Naive B cell (primary cell): ENCODE measurements at regions not wholly inside any gene's neighbourhood (a gene's known extent, or its start where the extent isn't known, plus 50 kb on each side); places are given as distances from the start of the nearest gene placed in this dataset.
"Not testable (repeated sequence)": the region's sequence is repeated elsewhere in the genome, so short reads cannot be mapped to it uniquely, and the experiment has no call there.

Experiments
- ATAC-seq, 2 donors: fragments of 150-1000 bp; cut with Tn5 transposase; 2 replicates each; pipeline ENCODE4 v1.10.0; 2021; ENCODE audit warnings: low read depth in 2 of 2, mild to moderate bottlenecking in 2 of 2, moderate library complexity in 2 of 2
- DNase-seq: peaks from one replicate; pipeline ENCODE4 v3.0.0; 2022
- H3K27ac Mint-ChIP-seq, 6 donors: one replicate each; pipeline ENCODE4 v1.8.0; 2020 to 2022; ENCODE audit warnings: mild to moderate bottlenecking in 6 of 6, mixed read lengths in 6 of 6, moderate library complexity in 5 of 6, inconsistent platforms in 2 of 6
- H3K27me3 Mint-ChIP-seq, 3 donors: one replicate each; pipeline ENCODE4 v1.8.0; 2021 to 2022; ENCODE audit warnings: mixed read lengths in 3 of 3, mild to moderate bottlenecking in 1 of 3
- H3K36me3 Mint-ChIP-seq, 2 donors: one replicate each; pipeline ENCODE4 v1.8.0; 2020 to 2022; ENCODE audit warnings: mixed read lengths in 2 of 2, inconsistent platforms in 1 of 2, mild to moderate bottlenecking in 1 of 2
- H3K4me1 Mint-ChIP-seq, 3 donors: one replicate each; pipeline ENCODE4 v1.8.0; 2020 to 2022; ENCODE audit warnings: mixed read lengths in 3 of 3, inconsistent platforms in 1 of 3, mild to moderate bottlenecking in 1 of 3, moderate library complexity in 1 of 3
- H3K4me3 Mint-ChIP-seq, 8 donors: one replicate each; pipeline ENCODE4 v1.8.0; 2020 to 2022; ENCODE audit warnings: mild to moderate bottlenecking in 8 of 8, mixed read lengths in 8 of 8, moderate library complexity in 8 of 8, inconsistent platforms in 2 of 8
- H3K9me3 Mint-ChIP-seq, 7 donors: one replicate each; pipeline ENCODE4 v1.8.0; 2020 to 2022; ENCODE audit warnings: mixed read lengths in 7 of 7, mild to moderate bottlenecking in 5 of 7, inconsistent platforms in 2 of 7, moderate library complexity in 1 of 7

- no peaks in the 10 kb centered on the region for H3K4me1 Mint-ChIP-seq
- H3K27ac Mint-ChIP-seq: no peak overlapping the region
- no peak for ATAC-seq
- no peak for DNase-seq
- peaks cover 0 to 2% (median 0%) of the 10 kb centered on the region in 7 donors for H3K9me3 Mint-ChIP-seq
- no peak overlapping the region for H3K4me3 Mint-ChIP-seq
- no peaks in the 10 kb centered on the region for H3K36me3 Mint-ChIP-seq
- H3K27me3 Mint-ChIP-seq: peaks cover 0 to 6% (median 0%) of the 10 kb centered on the region in 3 donors
These were observed 284.7 kb downstream of the DUSP6 start for GRCh38 chr12:89067421-89068187.

- Mint-ChIP-seq H3K9me3 (peaks cover 0 to 2% (median 0%) of the 10 kb centered on the region in 7 donors), H3K27ac (no peak overlapping the region), H3K4me3 (no peak overlapping the region), H3K36me3 (no peaks in the 10 kb centered on the region), H3K4me1 (no peaks in the 10 kb centered on the region), H3K27me3 (peaks cover 0 to 6% (median 0%) of the 10 kb centered on the region in 3 donors)
- DNase-seq (no peak), ATAC-seq (no peak)
These were observed 287.5 kb downstream of the DUSP6 start for GRCh38 chr12:89064780-89065179.

- peaks cover 0 to 2% (median 0%) of the 10 kb centered on the region in 7 donors for H3K9me3 Mint-ChIP-seq
- H3K27me3 Mint-ChIP-seq: peaks cover 0 to 6% (median 2%) of the 10 kb centered on the region in 3 donors
- no peak overlapping the region for H3K4me3 Mint-ChIP-seq
- no peaks in the 10 kb centered on the region for H3K4me1 Mint-ChIP-seq
- no peak for ATAC-seq
- no peaks in the 10 kb centered on the region for H3K36me3 Mint-ChIP-seq
- DNase-seq: no peak
- H3K27ac Mint-ChIP-seq: no peak overlapping the region
These were observed 288.1 kb downstream of the DUSP6 start for GRCh38 chr12:89064151-89064550.

DNA sequence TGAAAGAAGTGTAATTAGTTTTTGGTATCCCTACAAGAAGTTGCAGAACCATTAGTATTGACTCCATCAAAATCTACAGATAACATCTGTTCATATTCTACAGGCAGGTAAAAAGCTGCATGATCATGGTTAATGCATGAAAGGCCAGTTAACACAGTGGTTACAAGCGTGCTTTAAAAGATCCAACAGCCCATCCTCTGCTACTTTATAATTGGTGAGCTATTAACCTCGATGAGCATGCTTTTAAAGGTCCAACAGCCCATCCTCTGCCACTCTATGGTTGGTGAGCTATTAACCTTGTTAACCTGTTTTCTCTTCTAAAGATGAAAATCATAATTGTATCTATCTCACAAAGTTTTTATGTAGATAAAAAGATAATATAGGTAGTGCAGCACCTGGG, 289.3 kb downstream of the DUSP6 start:
- Mint-ChIP-seq H3K4me3 (no peak overlapping the region), H3K27me3 (peaks cover 0 to 6% (median 5%) of the 10 kb centered on the region in 3 donors), H3K9me3 (peaks cover 0 to 2% (median 0%) of the 10 kb centered on the region in 7 donors), H3K36me3 (no peaks in the 10 kb centered on the region), H3K27ac (no peak overlapping the region), H3K4me1 (no peaks in the 10 kb centered on the region)
- ATAC-seq (no peak), DNase-seq (no peak)

DNA sequence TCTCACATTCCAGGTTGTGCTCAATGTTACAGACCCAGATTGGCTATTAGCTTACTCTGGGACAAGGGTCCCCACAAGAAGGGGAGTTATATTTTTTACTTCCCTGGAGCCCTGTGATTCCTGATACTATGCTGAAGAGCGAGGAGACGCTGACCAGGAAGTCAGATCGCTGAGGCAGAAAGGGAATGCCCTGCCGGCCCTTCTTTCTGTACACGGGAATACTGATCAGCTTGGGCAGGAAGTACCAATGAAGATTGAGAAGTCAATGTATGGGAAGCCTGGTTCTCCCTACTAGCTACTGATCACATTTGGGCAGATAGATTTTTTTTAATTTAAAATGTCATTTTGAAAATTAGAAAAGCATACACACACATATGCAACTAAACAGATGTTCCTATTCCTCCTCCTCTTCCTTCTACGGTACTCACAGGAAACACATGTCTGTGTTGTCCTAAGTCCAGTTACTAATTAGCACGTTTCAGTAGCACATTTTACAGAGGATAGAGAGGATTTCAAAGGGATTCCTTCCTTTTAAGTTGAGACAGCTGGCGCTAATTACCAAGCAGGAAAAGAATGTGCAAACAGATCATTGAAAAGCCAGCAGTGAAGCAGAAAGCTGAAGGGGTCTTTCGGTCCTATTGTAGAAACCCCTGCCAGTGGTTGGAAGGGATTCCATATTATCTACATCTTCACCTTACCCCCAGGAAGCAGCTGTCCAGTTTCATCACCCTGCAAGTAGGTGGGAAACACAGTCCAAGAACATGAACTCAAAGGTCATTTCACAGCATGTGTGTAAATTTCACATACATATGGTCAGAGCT, 292.4 kb downstream of the DUSP6 start:
- DNase-seq: no peak
- no peak for ATAC-seq
- Mint-ChIP-seq H3K27ac (no peak overlapping the region), H3K9me3 (peaks cover 0 to 2% (median 0%) of the 10 kb centered on the region in 7 donors), H3K4me1 (no peaks in the 10 kb centered on the region), H3K36me3 (no peaks in the 10 kb centered on the region), H3K27me3 (peaks cover 0 to 6% (median 5%) of the 10 kb centered on the region in 3 donors), H3K4me3 (no peak overlapping the region)

DNA sequence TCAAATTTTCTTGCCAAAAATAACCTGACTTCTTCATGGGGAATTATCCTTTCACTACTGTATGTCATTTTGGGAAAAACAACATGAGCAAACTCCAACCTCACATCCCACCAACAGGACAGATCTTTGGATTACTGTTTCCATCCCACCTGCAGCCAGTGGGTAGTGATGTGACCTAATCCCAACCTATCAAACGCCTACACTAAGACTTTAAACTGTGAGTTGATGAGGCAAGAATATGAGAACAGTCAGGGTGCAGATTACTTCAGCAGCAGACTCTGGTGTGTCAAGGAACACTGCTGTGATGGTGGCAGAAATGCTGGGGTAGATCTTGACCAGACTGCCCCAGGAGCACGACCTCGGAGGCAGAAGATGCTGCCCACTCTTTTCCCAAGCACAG, 293.2 kb downstream of the DUSP6 start:
- DNase-seq: no peak
- H3K4me3 Mint-ChIP-seq: no peak overlapping the region
- H3K36me3 Mint-ChIP-seq: no peaks in the 10 kb centered on the region
- H3K4me1 Mint-ChIP-seq: no peaks in the 10 kb centered on the region
- no peak for ATAC-seq
- H3K27ac Mint-ChIP-seq: no peak overlapping the region
- peaks cover 0 to 5% (median 0%) of the 10 kb centered on the region in 3 donors for H3K27me3 Mint-ChIP-seq
- peaks cover 0 to 1% (median 0%) of the 10 kb centered on the region in 7 donors for H3K9me3 Mint-ChIP-seq

GRCh38 chr12:89058402-89058801, 293.9 kb downstream of the DUSP6 start:
- DNase-seq (no peak), ATAC-seq (no peak)
- no peaks in the 10 kb centered on the region for H3K4me1 Mint-ChIP-seq
- H3K27ac Mint-ChIP-seq: peak overlapping the region in 1 of 6 donors; percentile 47
- H3K27me3 Mint-ChIP-seq: peaks cover 0 to 5% (median 0%) of the 10 kb centered on the region in 3 donors
- peaks cover 0 to 7% (median 4%) of the 10 kb centered on the region in 7 donors for H3K9me3 Mint-ChIP-seq
- no peak overlapping the region for H3K4me3 Mint-ChIP-seq
- peaks cover 5 to 6% of the 10 kb centered on the region in 2 donors for H3K36me3 Mint-ChIP-seq

GRCh38 chr12:89053817-89054216, 298.5 kb downstream of the DUSP6 start:
- not testable (repeated sequence) for H3K36me3 Mint-ChIP-seq, DNase-seq, H3K4me3 Mint-ChIP-seq, H3K27ac Mint-ChIP-seq, H3K27me3 Mint-ChIP-seq, H3K4me1 Mint-ChIP-seq, ATAC-seq
- H3K9me3 Mint-ChIP-seq: peaks cover 0 to 16% (median 9%) of the 10 kb centered on the region in 7 donors

DNA sequence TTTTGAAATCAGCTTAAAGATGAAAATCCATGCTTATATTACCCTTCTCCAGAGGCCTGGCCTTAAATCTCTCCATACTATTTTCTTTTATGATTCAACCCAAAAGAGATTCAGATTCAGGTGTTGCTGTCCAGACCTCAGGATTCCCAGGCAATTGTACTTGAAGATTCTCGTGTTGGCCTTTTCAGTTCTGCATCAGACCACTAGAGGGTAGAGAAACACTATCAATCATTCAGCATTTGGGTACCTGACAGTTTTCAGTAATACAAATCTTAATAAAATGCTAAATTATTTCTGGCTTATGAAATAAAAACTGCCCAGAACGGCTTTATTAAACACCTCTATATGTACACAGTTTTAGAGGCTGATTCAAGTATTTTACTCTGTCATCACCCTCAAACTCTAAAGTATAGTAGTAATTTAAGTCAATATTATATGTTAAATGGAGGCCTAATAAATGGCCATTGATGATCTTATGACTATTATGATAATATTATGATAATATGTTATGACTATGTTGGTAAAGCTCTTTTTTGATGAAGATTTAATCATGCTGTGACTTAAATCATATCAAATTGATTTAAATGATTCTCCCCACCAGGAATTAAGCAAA, 301.1 kb downstream of the DUSP6 start:
- Mint-ChIP-seq H3K4me3 (no peak overlapping the region), H3K27ac (no peak overlapping the region), H3K9me3 (peaks cover 0 to 16% (median 9%) of the 10 kb centered on the region in 7 donors), H3K27me3 (no peaks in the 10 kb centered on the region), H3K4me1 (no peaks in the 10 kb centered on the region), H3K36me3 (peaks cover 5 to 8% of the 10 kb centered on the region in 2 donors)
- DNase-seq: peak; percentile 52
- peak; percentile 52 to 69 for ATAC-seq

DNA sequence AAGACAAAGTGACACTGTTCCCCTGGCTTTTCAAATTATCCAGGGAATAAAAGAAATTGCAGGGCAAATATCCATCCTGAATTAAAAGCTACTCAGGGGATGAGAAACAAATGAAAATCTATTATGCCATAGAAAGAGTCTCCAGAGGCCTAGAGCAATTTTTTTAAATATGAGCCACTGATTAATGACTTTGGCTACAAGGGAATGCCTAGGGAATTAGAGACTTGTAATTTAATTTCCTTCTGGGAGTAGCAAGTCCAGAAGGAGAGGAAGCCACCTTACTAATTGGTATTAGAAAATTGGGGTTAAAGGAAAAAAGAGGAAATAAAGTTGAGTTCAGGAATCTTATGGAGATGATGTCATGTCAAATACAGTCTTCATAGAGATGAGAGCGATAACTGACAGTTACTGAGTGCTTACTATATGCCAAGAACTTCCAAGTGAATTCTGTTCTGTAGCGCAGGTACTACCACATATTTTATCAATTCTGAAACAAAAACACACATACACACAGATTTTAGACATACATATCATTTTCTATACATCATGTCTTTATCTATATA, 304.4 kb downstream of the DUSP6 start:
- Mint-ChIP-seq H3K9me3 (peaks cover 0 to 7% (median 0%) of the 10 kb centered on the region in 7 donors), H3K4me1 (no peaks in the 10 kb centered on the region), H3K36me3 (no peaks in the 10 kb centered on the region), H3K27me3 (no peaks in the 10 kb centered on the region), H3K27ac (no peak overlapping the region), H3K4me3 (no peak overlapping the region)
- DNase-seq: no peak
- no peak for ATAC-seq

DNA sequence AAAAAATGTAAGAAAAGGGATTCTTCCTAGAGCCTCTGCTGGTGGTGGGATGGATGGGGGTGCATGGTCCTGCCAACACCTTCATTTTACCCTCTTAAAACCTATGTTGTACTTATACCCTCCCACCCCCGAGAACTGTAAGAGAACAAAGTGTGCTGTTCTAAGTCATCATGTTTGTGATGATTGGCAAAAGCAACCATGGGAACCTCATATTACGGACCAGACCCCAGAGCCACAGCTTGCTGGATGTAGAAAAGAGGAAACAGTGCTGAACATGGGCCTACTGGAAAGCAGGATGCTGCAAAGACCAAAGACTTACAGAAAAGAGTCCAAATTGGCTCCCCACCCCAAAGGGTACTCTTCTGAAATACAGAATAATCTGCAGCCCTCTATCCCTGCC, 311.2 kb downstream of the DUSP6 start:
- ATAC-seq (no peak), DNase-seq (no peak)
- Mint-ChIP-seq H3K27ac (peak overlapping the region in 1 of 6 donors; percentile 23), H3K4me3 (no peak overlapping the region), H3K4me1 (peaks cover 5 to 18% (median 16%) of the 10 kb centered on the region in 3 donors), H3K9me3 (peaks cover 0 to 3% (median 0%) of the 10 kb centered on the region in 7 donors), H3K27me3 (no peaks in the 10 kb centered on the region), H3K36me3 (no peaks in the 10 kb centered on the region)

DNA sequence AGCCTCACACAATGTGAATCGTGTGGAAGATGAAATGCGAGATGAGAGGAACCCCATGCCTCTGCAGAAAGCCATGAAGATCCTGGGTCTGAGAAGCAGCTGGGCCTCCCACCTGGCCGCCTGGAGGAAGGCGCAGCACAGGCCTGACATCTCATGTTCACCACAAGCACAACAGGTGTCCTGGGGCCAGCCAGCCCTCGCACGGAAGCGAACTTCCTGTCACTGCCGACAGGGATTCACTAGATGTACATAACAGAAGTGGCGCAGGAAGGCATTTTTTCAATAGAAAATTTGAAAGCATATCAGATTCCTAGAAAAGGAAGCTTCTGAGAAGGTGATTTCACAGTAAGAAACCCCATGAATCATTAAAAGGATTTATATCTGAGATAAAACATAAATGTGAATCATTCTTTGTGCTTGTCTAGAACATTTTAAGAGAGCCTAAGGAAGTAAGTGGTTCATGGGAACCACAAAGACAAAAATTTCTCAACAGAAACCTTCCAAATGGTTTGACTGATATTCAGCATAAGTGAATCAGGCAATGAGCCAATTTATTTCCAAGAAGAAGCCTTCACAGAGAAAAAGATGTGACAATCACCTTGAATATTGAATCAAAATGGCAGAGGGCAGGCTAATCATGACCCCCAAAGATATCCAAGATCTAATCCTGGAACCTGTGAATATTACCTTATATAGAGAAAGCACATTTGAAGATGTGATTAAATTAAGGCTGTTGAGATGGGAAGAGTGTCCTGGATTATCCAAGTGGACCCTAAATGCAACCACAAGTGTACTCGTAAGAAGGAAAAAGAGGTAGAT, 311.9 kb downstream of the DUSP6 start:
- ATAC-seq (peak; percentile 93 to 95), DNase-seq (peak; percentile 35)
- H3K4me3 Mint-ChIP-seq: peak overlapping the region in 3 of 8 donors; percentile 4 to 23 (median 10)
- peaks cover 0 to 3% (median 0%) of the 10 kb centered on the region in 7 donors for H3K9me3 Mint-ChIP-seq
- H3K36me3 Mint-ChIP-seq: no peaks in the 10 kb centered on the region
- H3K4me1 Mint-ChIP-seq: peaks cover 5 to 18% (median 16%) of the 10 kb centered on the region in 3 donors
- no peaks in the 10 kb centered on the region for H3K27me3 Mint-ChIP-seq
- H3K27ac Mint-ChIP-seq: peak overlapping the region in 2 of 6 donors; percentile 26 to 29
